Neural cell (in vitro differentiated cells): ENCODE measurements at regions not wholly inside any gene's neighbourhood (a gene's known extent, or its start where the extent isn't known, plus 50 kb on each side); places are given as distances from the start of the nearest gene placed in this dataset.

Source experiments
- H2AFZ ChIP-seq: fragments of 200-600, 300-800 bp; sonication (generic), shearing (Covaris generic); 2 replicates; pipeline ENCODE4 v1.6.0; 2014; ENCODE audit warnings: low read depth, mild to moderate bottlenecking, antibody characterized with exemption, low read length, moderate library complexity
- H3F3A ChIP-seq: fragments of 200-600 bp; shearing (Covaris generic); 2 replicates; pipeline ENCODE4 v1.6.1; 2016; ENCODE audit warnings: mild to moderate bottlenecking, moderate library complexity, mixed read lengths, antibody characterized with exemption, low read length; ENCODE audit not compliant: insufficient read depth, poor library complexity, severe bottlenecking
- H3K27ac ChIP-seq: fragments of 200-600, 300-800 bp; sonication (generic), shearing (Covaris generic); 2 replicates; pipeline ENCODE4 v1.5.1; 2014; ENCODE audit warnings: mild to moderate bottlenecking, low read length, moderate library complexity
- H3K27me3 ChIP-seq: fragments of 300-800, 200-600 bp; sonication (generic), shearing (Covaris generic); 2 replicates; pipeline ENCODE4 v1.6.0; 2014; ENCODE audit warnings: mild to moderate bottlenecking, low read depth, low read length, moderate library complexity; ENCODE audit not compliant: insufficient read depth
- H3K36me3 ChIP-seq: fragments of 300-800, 200-600 bp; sonication (generic), shearing (Covaris generic); 2 replicates; pipeline ENCODE4 v1.5.1; 2014; ENCODE audit warnings: mild to moderate bottlenecking, antibody characterized with exemption, low read length, moderate library complexity; ENCODE audit not compliant: insufficient read depth
- H3K4me2 ChIP-seq: fragments of 300-800, 200-600 bp; sonication (generic), shearing (Covaris generic); 2 replicates; pipeline ENCODE4 v1.6.0; 2014; ENCODE audit warnings: mild to moderate bottlenecking, low read length
- H3K4me3 ChIP-seq: fragments of 300-800, 200-600 bp; sonication (generic), shearing (Covaris generic); 2 replicates; pipeline ENCODE4 v1.5.1; 2014; ENCODE audit warnings: mild to moderate bottlenecking, low read length, moderate library complexity
- H3K79me2 ChIP-seq: fragments of 200-600 bp; shearing (Covaris generic); replicated peaks from 2 replicates; pipeline ENCODE4 v1.6.0; 2014; ENCODE audit warnings: mild to moderate bottlenecking, low read length, moderate library complexity; ENCODE audit not compliant: insufficient read depth
- H3K9ac ChIP-seq: fragments of 300-800, 200-600 bp; sonication (generic), shearing (Covaris generic); 2 replicates; pipeline ENCODE4 v1.6.1; 2016; ENCODE audit warnings: mild to moderate bottlenecking, low read length, mixed read lengths
- H3K9me2 ChIP-seq: fragments of 200-600 bp; shearing (Covaris generic); 2 replicates; pipeline ENCODE4 v1.6.1; 2016; ENCODE audit warnings: mild to moderate bottlenecking, low read length, mixed read lengths; ENCODE audit not compliant: insufficient read depth
- H3K9me3 ChIP-seq: fragments of 200-600, 300-800 bp; sonication (generic), shearing (Covaris generic); 2 replicates; pipeline ENCODE4 v1.6.1; 2016; ENCODE audit warnings: mild to moderate bottlenecking, mixed run types, low read length, moderate library complexity, mixed read lengths
- H4K20me1 ChIP-seq: fragments of 200-600 bp; shearing (Covaris generic); 2 replicates; pipeline ENCODE4 v1.6.1; 2016; ENCODE audit warnings: mild to moderate bottlenecking, mixed run types; ENCODE audit not compliant: insufficient read depth
- EP300 ChIP-seq: fragments of 450-650 bp; conservative IDR thresholded peaks from 2 replicates; pipeline ENCODE4 v1.6.1; 2014; ENCODE audit warnings: antibody characterized with exemption, mild to moderate bottlenecking, moderate library complexity; ENCODE audit not compliant: poor library complexity, severe bottlenecking
- EZH2 ChIP-seq: fragments of 200-600, 300-800 bp; shearing (Covaris generic), sonication (generic); IDR thresholded peaks from 2 replicates; pipeline ENCODE4 v1.6.1; 2014; ENCODE audit warnings: antibody characterized with exemption, low read length, borderline replicate concordance, mild to moderate bottlenecking; ENCODE audit not compliant: insufficient read depth, poor library complexity, severe bottlenecking
- MXI1 ChIP-seq: fragments of 450-650 bp; conservative IDR thresholded peaks from 2 replicates; pipeline ENCODE4 v1.6.1; 2014; ENCODE audit warnings: antibody characterized with exemption, mild to moderate bottlenecking; ENCODE audit not compliant: poor library complexity, severe bottlenecking
- POLR2AphosphoS5 ChIP-seq: IDR thresholded peaks from 2 replicates; pipeline ENCODE4 v1.6.1; 2012
- RAD21 ChIP-seq: fragments of 450-650 bp; conservative IDR thresholded peaks from 2 replicates; pipeline ENCODE4 v1.6.1; 2014; ENCODE audit warnings: antibody characterized with exemption, mild to moderate bottlenecking, moderate library complexity
- SMC3 ChIP-seq: fragments of 450-650 bp; conservative IDR thresholded peaks from 2 replicates; pipeline ENCODE4 v1.6.1; 2014; ENCODE audit warnings: antibody characterized with exemption, mild to moderate bottlenecking, moderate library complexity; ENCODE audit not compliant: poor library complexity
- TAF1 ChIP-seq: IDR thresholded peaks from 2 replicates; pipeline ENCODE4 v1.6.1; 2012; ENCODE audit warnings: low read depth
- TF ChIP-seq, protein P1 (sequence below): IDR thresholded peaks from 2 replicates; pipeline ENCODE4 v1.6.1; 2012; ENCODE audit warnings: borderline replicate concordance
- TF ChIP-seq, protein P2 (sequence below): fragments of 450-650 bp; IDR thresholded peaks from 2 replicates; pipeline ENCODE4 v1.5.1; 2014; ENCODE audit warnings: antibody characterized with exemption, mild to moderate bottlenecking, moderate library complexity; ENCODE audit not compliant: poor library complexity, severe bottlenecking

DNA sequence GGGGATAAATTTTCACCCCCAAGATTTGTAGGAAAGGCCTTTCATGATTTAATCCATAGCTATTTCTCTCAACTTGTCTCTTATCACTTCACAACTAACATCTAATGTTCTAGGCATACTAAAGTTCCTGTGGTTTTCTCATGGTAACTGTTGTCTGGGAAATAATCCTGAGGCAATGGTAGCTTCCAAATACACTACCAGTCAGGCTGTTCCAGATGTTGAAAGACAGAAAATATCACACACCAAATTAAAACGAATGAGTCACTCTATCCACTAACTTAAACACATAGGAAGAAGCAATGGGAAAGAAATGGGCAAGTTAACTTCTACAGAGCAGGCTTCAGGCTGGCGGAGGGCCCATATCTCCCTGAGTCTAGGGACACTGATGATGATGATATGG lies 77.7 kb upstream of the MYO16 start:
- Histone ChIP-seq H3K27me3 (no peaks in the 10 kb centered on the region), H3K27ac (no peak overlapping the region), H3K9me2 (no peaks in the 10 kb centered on the region), H3K9me3 (no peaks in the 10 kb centered on the region), H3K4me3 (no peak overlapping the region), H3K79me2 (no peaks in the 10 kb centered on the region), H2AFZ (no peak overlapping the region), H3F3A (no peaks in the 10 kb centered on the region), H4K20me1 (no peaks in the 10 kb centered on the region), H3K4me2 (no peak overlapping the region), H3K9ac (no peak overlapping the region), H3K36me3 (no peaks in the 10 kb centered on the region)
- TF ChIP-seq TAF1, result no peak
- TF ChIP-seq, protein P1, sequence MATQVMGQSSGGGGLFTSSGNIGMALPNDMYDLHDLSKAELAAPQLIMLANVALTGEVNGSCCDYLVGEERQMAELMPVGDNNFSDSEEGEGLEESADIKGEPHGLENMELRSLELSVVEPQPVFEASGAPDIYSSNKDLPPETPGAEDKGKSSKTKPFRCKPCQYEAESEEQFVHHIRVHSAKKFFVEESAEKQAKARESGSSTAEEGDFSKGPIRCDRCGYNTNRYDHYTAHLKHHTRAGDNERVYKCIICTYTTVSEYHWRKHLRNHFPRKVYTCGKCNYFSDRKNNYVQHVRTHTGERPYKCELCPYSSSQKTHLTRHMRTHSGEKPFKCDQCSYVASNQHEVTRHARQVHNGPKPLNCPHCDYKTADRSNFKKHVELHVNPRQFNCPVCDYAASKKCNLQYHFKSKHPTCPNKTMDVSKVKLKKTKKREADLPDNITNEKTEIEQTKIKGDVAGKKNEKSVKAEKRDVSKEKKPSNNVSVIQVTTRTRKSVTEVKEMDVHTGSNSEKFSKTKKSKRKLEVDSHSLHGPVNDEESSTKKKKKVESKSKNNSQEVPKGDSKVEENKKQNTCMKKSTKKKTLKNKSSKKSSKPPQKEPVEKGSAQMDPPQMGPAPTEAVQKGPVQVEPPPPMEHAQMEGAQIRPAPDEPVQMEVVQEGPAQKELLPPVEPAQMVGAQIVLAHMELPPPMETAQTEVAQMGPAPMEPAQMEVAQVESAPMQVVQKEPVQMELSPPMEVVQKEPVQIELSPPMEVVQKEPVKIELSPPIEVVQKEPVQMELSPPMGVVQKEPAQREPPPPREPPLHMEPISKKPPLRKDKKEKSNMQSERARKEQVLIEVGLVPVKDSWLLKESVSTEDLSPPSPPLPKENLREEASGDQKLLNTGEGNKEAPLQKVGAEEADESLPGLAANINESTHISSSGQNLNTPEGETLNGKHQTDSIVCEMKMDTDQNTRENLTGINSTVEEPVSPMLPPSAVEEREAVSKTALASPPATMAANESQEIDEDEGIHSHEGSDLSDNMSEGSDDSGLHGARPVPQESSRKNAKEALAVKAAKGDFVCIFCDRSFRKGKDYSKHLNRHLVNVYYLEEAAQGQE, result no peak
- no peak for TF ChIP-seq MXI1
- TF ChIP-seq, protein P2, sequence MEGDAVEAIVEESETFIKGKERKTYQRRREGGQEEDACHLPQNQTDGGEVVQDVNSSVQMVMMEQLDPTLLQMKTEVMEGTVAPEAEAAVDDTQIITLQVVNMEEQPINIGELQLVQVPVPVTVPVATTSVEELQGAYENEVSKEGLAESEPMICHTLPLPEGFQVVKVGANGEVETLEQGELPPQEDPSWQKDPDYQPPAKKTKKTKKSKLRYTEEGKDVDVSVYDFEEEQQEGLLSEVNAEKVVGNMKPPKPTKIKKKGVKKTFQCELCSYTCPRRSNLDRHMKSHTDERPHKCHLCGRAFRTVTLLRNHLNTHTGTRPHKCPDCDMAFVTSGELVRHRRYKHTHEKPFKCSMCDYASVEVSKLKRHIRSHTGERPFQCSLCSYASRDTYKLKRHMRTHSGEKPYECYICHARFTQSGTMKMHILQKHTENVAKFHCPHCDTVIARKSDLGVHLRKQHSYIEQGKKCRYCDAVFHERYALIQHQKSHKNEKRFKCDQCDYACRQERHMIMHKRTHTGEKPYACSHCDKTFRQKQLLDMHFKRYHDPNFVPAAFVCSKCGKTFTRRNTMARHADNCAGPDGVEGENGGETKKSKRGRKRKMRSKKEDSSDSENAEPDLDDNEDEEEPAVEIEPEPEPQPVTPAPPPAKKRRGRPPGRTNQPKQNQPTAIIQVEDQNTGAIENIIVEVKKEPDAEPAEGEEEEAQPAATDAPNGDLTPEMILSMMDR, result no peak
- no peak for TF ChIP-seq POLR2AphosphoS5
- no peak for TF ChIP-seq SMC3
- no peak for TF ChIP-seq EZH2
- no peak for TF ChIP-seq EP300
- TF ChIP-seq RAD21, result no peak

DNA sequence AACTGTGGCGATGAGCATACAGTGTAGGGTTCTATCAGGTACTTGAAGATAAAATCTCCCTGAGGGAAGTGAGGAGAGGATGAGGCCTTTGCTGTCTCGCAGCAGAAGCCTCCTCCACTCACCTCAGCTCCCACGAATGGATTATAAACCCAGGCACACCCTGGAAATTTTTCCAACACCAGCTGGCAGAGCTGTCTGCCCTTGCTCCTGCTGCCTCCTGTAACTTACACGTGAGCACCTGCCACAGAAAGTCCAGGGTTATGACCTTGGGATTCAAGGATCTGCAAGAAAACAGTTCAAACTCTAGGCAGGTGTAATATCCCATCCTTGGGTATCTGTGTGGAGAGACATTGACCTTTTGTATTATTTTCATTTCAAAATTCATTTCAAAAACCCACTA lies 70.9 kb upstream of the MYO16 start:
- no peak for TF ChIP-seq EZH2
- TF ChIP-seq, protein P2, result no peak
- no peak for TF ChIP-seq EP300
- TF ChIP-seq POLR2AphosphoS5, result no peak
- TF ChIP-seq SMC3, result no peak
- TF ChIP-seq MXI1, result no peak
- no peak for TF ChIP-seq TAF1
- no peaks in the 10 kb centered on the region for H3K36me3 ChIP-seq
- no peaks in the 10 kb centered on the region for H3F3A ChIP-seq
- no peaks in the 10 kb centered on the region for H3K27me3 ChIP-seq
- H4K20me1 ChIP-seq, result no peaks in the 10 kb centered on the region
- no peak overlapping the region for H3K4me2 ChIP-seq
- H3K9ac ChIP-seq, result no peak overlapping the region
- no peaks in the 10 kb centered on the region for H3K9me2 ChIP-seq
- no peaks in the 10 kb centered on the region for H3K79me2 ChIP-seq
- H3K9me3 ChIP-seq, result no peaks in the 10 kb centered on the region
- H3K27ac ChIP-seq, result no peak overlapping the region
- H3K4me3 ChIP-seq, result no peak overlapping the region
- no peak overlapping the region for H2AFZ ChIP-seq
